NCI-H1092 (cell line): ENCODE measurements at regions not wholly inside any gene's neighbourhood (a gene's known extent, or its start where the extent isn't known, plus 50 kb on each side); places are given as distances from the start of the nearest gene placed in this dataset.
A peak's percentile ranks its signal among the peaks of the same experiment; 100 is the strongest.

ENCODE experiments used
- DNase-seq: peaks from one replicate; lab custom pipeline; 2025; lab: John Stamatoyannopoulos, UW

DNA sequence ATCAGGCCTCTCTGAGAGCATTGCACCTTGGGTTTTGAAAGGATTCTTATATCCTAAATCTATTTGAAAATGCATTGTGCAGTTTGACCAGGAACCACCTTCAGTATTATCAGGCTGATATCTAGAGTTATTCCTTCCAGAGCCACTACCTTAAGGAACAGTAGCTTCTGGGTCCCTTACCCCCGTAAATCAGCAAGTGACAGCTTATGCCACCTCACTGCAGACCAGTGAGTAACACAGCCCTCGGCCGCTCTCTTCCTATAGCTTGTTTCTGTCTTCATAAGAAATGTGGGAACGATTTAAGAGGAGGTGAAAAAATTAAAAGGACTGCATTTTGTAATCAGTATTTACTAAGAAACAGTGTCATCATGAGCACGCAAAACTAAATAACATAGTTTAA is 584.2 kb downstream of the GALR1 start:
- no peak for DNase-seq

DNA sequence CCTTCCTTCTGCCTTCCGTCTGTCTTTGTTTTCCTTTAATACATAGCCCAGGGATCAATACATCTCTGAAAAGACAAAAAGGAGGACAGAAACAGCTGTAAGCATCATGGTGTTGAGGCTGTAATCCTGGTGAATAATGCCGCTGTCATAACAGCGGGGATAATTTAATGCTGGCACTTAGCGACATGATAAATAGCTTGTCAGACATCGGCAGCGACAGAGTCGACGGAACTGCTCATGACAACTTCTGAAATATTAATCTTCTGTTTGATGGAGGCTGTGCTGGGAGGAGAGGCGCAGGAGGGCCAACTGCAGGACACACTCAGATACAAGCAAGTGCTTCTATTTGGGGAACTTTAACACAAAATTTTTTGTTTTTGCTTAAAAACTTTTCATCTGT is 602.2 kb downstream of the GALR1 start:
- no peak for DNase-seq

DNA sequence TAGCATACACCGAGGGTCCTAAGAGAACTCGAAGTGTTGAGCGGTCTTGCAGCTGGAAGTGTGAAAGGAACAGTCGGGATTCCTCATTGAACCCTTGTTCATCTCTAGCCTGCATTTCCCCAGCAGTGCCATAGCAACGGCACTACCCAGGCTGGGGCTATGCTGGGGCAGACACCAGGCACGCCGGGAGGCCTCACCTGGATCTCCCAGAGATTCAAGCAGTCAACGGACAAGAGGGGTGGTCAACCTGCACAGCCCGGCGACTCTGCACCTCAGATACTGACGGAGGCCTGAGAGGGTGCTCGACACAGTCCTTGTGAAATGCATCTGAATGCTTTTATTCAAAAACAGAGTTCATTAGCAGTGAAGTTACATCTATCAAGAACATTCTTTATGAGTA is 604.2 kb downstream of the GALR1 start:
- no peak for DNase-seq

DNA sequence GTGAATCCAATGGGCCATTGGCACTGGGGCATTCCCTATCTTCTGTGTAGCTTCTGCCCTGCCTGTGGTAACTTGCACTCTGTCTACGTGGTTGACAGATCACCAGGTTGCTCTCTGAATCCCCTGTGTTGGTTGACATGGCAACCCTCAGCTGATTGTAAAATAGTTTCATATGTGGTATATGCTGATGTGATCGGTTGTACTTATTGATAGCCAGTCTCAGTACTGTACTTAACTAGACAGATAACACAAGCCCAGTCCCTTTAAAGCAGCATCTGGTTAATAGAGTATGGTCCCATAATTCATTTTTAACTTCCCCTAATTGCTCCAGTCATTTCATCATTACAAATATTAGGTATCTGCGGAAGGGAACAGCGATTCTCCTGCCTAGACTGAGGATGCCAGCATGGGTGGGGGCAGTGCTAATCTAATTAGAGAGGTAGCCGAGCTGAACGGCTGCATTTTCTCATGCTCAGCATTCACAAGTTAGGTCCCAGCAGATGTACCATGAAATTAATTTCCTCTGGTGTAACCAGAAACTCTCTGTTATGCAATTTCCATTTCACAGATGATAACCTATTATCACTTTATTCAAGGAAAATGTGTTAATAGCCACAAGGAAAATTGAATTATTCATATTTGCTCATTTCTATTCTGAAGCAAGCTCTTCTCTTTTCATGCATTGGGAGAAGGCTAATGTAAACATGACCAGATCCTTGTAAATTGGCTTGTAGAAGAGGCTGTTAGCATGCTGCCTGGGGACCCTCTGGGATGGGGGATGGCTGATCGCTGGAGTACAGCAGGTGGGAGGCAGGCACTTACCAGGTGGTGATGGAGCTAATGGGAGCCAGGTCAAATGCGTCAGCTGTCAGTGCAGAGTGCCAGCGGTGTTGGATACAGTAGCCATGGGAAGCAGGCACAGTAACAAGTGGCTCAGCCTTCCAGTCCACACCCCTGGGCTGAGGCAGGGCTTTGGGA is 608.3 kb downstream of the GALR1 start:
- peak; percentile 95 for DNase-seq

DNA sequence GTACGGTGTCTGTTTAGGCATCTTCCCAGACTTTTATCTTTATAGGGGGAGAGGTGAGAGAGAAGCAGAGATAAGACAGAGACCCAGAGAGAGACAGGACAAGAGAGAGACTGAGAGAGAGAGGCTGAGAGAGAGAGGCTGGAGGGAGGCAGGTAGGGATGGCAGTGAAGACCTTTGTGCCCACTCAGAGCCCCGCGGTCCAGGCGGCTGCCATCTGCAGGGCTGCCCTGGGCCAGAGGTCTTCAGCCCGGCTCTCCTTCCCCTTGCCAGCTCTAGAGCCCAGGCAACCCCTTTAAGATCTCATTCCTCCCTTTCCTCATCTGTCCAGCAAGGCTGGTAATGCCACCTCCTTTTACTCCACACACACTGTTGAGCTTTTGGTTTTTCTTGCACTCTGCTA is 610.0 kb downstream of the GALR1 start:
- DNase-seq: no peak

DNA sequence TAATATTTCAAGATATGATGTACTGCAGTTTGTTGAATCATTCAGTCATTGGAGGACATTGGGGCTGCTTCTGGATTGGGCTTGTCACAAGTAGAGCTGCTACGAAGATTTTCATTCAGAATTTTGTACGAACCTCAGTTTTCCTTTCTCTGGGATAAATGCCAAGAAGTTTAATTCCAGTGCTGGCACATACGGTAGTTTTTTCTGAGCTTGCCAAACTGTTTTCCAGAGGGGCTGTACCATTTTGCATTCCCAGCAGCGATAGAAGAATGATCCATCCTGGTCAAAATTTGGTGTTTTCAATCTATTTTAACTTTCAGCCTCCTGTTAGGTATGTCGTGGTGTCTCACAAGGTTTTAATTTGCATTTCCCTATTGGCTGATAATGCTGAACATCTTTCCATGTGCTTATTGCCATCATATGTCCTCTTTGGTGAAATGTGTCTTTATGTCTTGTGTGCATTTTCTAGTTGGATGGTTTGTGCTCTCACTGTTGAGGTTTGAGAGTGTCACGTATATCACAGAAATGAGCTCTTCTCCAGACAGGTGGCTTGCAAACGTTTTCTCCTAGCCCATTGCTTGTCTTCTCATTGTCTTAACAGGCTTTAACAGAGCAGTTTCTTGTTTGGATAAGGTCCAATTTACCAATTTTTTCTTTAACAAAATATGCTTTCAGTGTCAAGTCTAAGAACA is 612.6 kb downstream of the GALR1 start:
- DNase-seq: no peak

DNA sequence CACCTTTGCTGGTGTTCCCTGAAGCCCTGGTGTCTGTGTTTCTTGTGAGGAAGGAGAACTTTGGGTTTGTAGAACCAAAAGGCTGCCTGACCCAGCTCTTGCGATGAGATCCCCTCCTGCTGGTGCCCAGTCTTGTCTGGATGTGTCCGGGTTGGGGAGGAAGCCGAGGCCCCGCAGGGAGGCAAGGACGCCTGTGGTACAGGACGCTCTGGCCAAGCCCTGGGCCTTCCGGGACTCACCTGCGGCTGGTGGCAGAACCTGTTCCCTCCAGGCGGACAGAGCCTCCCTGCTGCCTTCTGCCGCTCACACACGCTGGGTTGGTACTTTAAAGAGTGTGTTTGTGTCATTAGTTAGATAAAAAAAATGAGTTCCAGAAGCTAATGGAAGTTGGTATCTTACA is 616.2 kb downstream of the GALR1 start:
- no peak for DNase-seq

DNA sequence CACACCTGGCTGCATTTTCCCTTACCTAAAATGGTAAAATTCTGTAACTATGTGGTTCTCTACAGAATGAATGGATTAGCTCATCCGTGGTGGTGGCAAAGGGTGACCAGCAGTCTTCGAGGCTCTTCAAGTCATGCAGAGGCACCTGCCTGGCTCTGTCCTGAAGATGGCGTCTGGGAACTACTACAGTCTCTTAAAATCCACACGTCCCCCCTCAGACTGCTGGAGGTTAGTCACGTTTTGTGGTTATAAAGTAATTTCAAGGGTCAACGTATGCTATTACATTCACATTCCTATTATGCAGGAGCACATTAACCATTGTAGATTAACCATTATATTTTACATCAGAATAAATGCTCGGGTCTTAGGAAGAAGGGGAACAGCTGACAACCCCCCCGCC is 616.7 kb downstream of the GALR1 start:
- DNase-seq: no peak

DNA sequence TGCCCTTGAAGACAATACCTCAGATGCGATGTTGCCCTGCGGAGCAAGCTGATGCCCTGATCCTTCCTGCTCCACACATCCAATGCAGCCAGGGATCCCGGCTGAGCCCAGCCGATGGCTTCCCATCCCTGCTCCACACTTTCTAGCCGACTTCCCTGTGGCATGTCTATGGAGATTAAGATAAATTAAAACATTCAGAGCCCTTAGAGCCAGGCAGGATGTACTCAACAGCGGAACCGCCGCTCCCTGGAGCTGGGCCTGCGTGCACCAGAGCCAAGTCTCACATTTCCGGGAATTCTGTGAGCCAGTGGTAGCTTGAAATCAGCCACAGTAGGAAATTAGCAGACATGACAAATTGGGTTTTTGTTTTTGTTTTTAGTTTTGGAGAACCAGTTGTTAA is 620.6 kb downstream of the GALR1 start:
- DNase-seq: no peak

DNA sequence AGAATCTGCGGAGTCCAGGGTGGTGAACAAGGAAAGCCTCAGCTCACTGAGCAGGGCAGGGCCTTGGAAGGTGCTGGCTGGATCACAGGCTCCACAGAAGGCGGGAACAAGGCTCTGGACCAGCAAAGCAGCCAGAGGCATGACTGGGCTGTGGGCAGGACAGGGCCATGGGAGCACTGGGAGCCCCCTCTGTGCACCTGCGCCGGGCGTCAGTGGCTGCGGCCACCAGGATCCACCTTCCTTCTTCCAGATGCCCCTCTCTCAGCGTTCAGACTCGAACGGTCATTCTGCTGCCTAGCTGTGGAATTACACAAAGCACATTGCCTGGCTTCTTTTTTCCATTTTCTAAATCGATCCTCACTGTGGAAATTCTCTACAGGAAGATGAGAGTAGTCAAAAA is 621.2 kb downstream of the GALR1 start:
- DNase-seq: no peak

DNA sequence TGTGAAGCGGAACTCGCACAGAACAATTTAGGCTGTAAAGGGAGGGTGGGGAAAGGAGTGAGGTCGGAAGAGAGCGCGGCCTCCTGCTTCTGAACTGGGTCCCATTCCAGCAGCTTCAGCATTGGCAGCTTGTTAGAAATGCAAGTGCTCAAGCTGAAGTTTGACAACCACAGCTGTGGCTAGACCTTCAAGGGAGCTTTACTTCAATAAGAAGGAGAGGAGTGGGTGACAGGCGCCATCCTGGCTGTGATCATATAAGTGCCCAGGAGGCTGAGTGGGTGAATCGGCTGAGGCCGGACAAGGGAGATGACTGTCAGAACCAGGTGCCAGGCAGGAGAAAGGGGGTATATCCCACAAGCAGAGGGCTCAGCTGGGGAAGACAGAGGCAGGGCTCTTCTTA is 622.5 kb downstream of the GALR1 start:
- no peak for DNase-seq

DNA sequence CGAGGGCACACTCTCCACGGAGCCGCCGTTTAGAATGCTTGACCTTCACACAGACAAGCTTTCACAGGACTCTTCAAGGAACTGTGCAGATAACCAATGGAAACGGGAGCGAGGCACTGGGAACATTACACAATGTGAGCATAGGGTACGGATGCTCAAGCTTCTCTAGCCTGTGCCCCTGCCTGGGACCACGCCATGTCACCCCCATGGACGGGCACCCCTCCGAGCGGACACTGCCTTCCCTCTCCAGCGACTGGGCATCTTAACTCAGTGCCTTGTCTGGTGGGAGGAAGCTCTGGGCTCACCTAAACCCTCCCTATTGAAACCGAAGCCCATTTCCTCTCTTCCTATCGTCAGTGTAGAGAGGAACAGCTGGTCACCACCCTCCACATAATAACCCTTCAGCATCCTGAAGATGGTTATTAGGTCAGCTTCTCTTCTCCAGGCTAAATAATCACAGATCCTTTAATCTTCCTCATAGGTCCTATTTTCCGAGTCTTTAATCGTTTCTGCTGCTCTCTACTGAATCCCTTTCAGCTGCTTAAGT is 626.7 kb downstream of the GALR1 start:
- DNase-seq: no peak

DNA sequence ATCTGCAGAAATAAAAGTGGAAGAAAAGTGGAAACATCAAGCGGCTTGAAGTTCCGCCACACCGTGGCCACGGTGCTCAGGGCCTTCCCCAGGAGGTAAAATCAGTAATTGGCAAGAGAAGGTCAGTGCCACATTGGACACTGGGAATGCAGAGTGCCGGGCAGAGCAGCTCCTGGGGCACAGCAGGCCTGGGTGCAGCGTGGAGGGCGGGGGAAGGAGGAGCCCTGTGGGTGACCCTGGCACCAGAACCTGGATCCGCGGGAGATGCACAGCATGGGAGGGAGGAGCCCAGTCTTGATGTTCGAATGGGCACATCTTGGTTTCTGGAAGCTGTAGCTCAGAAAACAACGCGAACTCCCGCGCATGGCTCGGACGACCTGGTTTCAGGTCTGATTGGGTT is 630.2 kb downstream of the GALR1 start:
- DNase-seq: no peak

DNA sequence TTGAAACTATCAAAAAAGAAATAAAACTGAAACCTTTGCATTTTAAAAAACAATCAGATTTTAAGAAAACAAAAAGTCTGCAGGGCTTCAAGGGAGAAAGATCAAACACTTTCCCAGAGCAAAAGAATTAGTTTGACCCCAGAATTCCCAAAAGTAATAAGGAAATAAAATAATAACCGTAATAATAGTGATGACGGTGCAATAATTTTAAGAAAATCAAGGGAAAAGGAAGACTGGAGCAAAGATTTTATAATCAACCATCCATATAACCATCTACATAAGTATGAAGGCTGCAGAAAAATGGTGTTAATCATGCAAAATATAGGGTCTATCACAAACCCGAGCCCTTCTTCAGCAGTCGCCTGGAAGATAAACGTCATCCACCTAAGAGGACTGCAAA is 634.8 kb downstream of the GALR1 start:
- no peak for DNase-seq

DNA sequence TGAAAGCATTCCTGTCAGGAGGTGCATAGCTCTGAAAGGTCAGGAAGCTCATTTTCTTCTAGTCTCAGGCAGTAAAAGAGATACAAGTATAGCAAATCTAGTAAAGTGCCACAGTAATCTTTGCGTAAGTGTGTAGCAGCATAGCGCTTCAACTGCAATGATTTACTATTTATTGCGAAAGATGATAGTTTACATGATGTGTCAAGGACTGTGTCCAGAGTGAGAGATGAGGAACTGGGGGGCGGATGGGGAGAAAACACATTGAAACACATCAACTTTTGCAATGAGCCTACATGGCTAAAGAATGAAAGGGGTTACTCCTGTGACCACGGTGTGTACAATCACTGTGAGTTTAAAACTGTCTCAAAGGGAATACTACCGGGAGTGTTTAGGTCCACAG is 644.4 kb downstream of the GALR1 start:
- DNase-seq: no peak

DNA sequence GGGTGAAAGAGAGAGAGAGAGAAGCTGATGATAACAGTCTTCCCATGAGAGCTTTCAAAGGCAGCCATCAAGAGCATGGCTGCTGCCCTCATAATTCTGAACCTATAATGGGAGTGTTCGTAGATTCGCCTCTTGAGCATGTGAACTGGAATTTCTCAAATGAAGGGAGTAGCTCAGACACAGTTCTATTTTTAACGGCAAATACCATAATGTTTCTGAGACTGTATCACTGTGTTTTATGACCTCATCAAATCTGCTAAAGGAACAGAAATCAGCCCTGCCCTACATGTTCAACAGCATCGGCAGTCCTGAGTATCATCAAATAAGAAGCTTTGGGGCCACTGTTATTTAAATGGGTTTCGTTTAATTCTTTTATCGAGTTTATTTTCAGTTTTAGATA is 645.6 kb downstream of the GALR1 start:
- no peak for DNase-seq

DNA sequence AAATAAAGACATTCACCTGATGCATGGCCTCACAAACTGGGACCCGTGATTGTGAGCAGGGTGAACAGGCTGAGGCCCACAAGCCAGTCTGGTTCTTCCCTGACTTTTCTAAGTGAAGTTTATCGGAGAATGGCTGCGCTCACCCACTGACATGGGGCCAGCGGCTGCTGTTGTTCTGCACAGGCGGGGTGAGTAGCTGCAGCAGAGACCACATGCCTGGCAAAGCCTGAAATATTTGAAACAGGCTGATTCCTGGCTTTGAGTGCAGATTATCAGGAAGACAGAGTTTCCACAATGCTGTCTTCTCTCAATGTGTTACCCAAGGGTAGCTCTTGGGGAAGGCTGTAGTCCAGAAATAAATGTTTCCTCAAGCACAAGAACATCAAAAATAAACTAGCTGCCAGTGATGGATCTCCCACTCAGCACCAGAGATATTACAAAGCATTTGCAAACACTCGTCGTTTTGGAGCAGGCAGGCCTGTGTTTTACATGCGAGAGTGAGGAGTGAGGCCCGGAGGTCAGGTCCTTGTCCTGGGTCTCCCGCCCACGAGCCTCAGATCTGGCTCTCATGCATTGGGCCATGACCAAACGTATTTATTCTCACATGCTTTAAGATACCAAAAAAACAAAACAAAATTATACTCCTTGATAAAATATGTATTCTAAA is 647.1 kb downstream of the GALR1 start:
- no peak for DNase-seq

DNA sequence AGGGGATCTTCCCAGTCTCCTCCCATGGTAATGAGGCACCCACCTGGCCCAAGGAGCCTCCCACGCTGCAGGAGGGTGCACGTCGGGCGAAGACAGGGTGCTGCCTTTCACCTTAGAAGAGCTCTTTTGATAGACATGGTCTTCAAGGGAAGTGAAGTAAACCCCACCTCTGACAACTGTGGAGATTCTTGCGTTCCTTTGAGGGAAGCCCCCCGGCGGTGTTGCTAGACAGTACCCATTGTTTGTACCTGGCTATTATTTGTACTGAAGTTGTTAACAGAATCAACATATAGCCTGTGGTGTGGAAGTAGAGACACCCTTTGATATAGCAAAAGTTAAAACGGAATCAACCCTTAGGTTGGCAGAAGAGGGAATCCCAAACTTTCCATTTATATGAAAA is 648.0 kb downstream of the GALR1 start:
- no peak for DNase-seq

DNA sequence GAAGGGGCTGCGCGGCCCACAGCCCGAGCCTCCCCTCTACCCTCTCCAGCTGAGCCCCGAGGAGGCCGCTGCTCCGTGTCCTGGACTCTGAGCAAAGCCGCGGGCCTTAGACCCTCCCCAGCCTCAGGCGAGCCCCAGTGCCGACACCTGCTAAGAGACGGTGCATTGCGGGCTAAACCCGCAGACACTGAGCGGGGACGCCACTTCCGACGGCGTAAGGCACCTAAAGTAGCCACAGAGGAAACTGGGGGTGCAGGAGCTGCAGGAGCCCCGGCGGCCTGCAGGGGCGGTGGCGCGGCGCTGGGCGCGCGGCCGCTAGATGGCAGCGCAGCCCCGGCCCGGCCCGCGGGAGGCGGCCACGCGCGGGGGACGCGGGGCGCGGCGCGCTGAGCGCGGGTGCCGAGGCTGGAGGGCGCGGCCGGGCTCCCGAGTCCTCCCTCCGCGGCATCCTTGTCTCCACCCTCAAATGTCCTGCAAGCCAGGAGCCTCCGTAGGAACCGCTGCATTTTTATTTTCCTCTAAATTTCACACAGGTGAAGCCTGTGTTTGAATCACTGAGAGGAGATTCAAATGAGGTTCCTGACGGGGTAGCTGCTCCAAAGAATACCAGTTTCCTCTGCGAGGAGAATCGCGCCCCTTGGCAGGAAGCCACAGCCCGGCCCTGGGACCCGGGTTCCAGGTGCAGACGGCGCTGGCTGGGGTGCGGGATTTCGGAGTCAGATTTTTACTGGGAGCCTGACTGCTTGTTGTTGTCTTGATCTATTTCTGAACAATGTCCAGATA is 650.5 kb downstream of the GALR1 start:
- peak; percentile 77 for DNase-seq

DNA sequence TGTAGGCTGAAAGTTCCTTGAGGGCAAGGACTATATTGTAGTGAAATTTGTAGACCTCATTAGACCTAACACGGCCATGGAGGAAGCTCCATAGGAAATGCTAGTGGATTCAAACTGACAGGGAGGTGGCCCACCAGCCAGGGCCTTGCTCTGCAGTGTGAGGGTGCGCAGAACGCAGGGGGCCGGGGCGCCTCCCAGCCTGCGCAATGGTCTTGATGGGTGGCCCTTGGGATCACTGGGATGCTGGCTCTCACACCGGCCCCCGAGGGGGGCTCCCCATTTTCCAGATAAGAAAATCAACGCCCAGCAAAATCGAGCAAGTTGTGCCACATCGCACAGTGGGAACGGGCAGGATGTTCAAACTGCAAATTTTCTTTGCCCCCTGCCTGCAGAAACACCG is 655.4 kb downstream of the GALR1 start:
- DNase-seq: no peak

DNA sequence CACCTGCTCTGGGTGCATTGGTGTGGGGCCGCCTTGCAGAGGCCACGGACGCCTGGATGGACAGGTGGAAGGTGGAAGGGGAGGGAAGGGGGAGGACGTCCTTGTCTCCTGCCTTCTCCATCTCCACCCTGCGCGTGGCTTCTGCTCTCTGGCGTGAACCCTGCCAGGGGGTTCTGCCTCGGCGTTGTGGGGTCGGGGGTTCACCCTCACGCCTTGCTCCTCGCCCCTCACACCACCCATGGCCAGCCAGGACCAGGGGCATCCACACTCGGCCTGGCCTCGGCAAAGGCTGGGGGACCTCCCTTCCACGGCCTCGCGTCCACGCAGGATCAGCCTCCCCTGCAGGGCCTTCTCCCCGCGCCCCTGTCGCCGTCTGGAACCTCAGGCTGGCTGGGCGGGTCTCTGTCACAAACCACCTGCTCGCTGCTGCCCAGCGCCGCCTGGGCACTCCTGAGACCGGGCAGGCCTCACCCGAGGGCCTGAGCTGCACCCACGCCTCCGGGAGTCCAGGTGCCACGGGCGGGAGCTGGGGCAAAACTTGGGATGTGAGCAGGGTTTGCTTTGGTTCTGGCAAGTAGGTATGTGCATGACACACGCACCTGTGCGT is 655.9 kb downstream of the GALR1 start:
- DNase-seq: no peak
